DOHH2 (cell line): ENCODE measurements at regions not wholly inside any gene's neighbourhood (a gene's known extent, or its start where the extent isn't known, plus 50 kb on each side); places are given as distances from the start of the nearest gene placed in this dataset.

Source experiments
- H3F3A ChIP-seq: fragments of 200-600 bp; sonication (generic), shearing (Covaris generic); 2 replicates; pipeline ENCODE4 v1.6.0; 2016; ENCODE audit warnings: antibody characterized with exemption, mild to moderate bottlenecking; ENCODE audit not compliant: control insufficient read depth, insufficient read depth
- H3K27ac ChIP-seq: fragments of 200-600 bp; sonication (generic); 2 replicates; pipeline ENCODE4 v1.5.1; 2014; ENCODE audit warnings: low read depth, mild to moderate bottlenecking, low read length, moderate library complexity
- H3K27me3 ChIP-seq: fragments of 200-600 bp; sonication (generic); 2 replicates; pipeline ENCODE4 v1.6.1; 2014; ENCODE audit warnings: mild to moderate bottlenecking, low read length, mixed read lengths; ENCODE audit not compliant: control insufficient read depth
- H3K36me3 ChIP-seq: fragments of 200-600 bp; sonication (generic); 2 replicates; pipeline ENCODE4 v1.6.1; 2014; ENCODE audit warnings: mild to moderate bottlenecking, low read length, moderate library complexity, mixed read lengths; ENCODE audit not compliant: control insufficient read depth
- H3K4me1 ChIP-seq: fragments of 200-600 bp; sonication (generic); 2 replicates; pipeline ENCODE4 v1.6.1; 2014; ENCODE audit warnings: mild to moderate bottlenecking, low read length, mixed read lengths; ENCODE audit not compliant: control insufficient read depth
- H3K4me2 ChIP-seq: fragments of 200-600 bp; sonication (generic); 2 replicates; pipeline ENCODE4 v1.6.0; 2014; ENCODE audit warnings: mild to moderate bottlenecking, low read length, moderate library complexity
- H3K4me3 ChIP-seq: fragments of 200-600 bp; sonication (generic); 2 replicates; pipeline ENCODE4 v1.5.1; 2014; ENCODE audit warnings: mild to moderate bottlenecking, low read length, mixed read lengths
- H3K79me2 ChIP-seq: fragments of 200-600 bp; sonication (generic); 2 replicates; pipeline ENCODE4 v1.6.1; 2014; ENCODE audit warnings: mild to moderate bottlenecking, low read length, mixed read lengths; ENCODE audit not compliant: control insufficient read depth
- H3K9me2 ChIP-seq: fragments of 200-600 bp; sonication (generic); replicated peaks from 2 replicates; pipeline ENCODE4 v1.6.1; 2014; ENCODE audit warnings: mild to moderate bottlenecking, low read length, mixed read lengths; ENCODE audit not compliant: control insufficient read depth
- H3K9me3 ChIP-seq: fragments of 200-600 bp; sonication (generic); 2 replicates; pipeline ENCODE4 v1.6.1; 2014; ENCODE audit warnings: antibody characterized with exemption, low read length, mixed read lengths; ENCODE audit not compliant: control insufficient read depth, insufficient read depth
- H4K20me1 ChIP-seq: fragments of 200-600 bp; sonication (generic); 2 replicates; pipeline ENCODE4 v1.6.0; 2014; ENCODE audit warnings: low read depth, mild to moderate bottlenecking, antibody characterized with exemption, low read length, moderate library complexity; ENCODE audit not compliant: control insufficient read depth, insufficient read depth
- EZH2phosphoT487 ChIP-seq: fragments of 200-600 bp; sonication (generic); IDR thresholded peaks from 2 replicates; pipeline ENCODE4 v1.6.1; 2017; ENCODE audit warnings: borderline replicate concordance, mild to moderate bottlenecking, antibody characterized with exemption, low read length, moderate library complexity, mixed read lengths
- TF ChIP-seq, protein P1 (sequence below): fragments of 200-600 bp; sonication (generic); IDR thresholded peaks from one replicate; pipeline ENCODE4 v1.5.1; 2014; ENCODE audit warnings: antibody characterized with exemption, mild to moderate bottlenecking, low read depth, low read length; ENCODE audit not compliant: poor library complexity, severe bottlenecking

DNA sequence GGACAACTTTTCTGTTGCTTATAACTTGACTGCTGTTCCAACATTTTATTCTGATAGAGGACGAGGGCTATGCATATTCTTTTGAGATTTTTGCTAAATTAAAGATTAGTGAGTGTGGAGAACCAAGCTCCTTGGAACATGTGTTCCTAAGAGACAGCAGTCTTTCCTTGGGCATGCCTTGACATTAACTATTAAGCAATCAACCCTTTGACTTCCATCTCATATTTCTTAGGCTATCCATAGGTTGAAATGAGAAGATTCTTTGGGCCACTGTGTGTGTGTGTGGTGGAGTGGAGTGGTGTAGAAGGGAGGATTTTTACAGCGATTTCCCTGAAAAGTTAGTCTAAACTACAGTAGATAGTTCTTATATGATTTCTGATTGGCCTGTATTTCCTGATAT is 127.4 kb upstream of the POF1B start:
- Histone ChIP-seq H3K27me3 (no peaks in the 10 kb centered on the region), H4K20me1 (no peaks in the 10 kb centered on the region), H3K9me2 (no peaks in the 10 kb centered on the region), H3K79me2 (no peaks in the 10 kb centered on the region), H3K9me3 (no peaks in the 10 kb centered on the region), H3K4me3 (no peak overlapping the region), H3K4me2 (no peak overlapping the region), H3F3A (no peaks in the 10 kb centered on the region), H3K4me1 (no peaks in the 10 kb centered on the region), H3K36me3 (no peaks in the 10 kb centered on the region), H3K27ac (no peak overlapping the region)
- no peak for TF ChIP-seq EZH2phosphoT487
- TF ChIP-seq, protein P1, sequence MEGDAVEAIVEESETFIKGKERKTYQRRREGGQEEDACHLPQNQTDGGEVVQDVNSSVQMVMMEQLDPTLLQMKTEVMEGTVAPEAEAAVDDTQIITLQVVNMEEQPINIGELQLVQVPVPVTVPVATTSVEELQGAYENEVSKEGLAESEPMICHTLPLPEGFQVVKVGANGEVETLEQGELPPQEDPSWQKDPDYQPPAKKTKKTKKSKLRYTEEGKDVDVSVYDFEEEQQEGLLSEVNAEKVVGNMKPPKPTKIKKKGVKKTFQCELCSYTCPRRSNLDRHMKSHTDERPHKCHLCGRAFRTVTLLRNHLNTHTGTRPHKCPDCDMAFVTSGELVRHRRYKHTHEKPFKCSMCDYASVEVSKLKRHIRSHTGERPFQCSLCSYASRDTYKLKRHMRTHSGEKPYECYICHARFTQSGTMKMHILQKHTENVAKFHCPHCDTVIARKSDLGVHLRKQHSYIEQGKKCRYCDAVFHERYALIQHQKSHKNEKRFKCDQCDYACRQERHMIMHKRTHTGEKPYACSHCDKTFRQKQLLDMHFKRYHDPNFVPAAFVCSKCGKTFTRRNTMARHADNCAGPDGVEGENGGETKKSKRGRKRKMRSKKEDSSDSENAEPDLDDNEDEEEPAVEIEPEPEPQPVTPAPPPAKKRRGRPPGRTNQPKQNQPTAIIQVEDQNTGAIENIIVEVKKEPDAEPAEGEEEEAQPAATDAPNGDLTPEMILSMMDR, result no peak

DNA sequence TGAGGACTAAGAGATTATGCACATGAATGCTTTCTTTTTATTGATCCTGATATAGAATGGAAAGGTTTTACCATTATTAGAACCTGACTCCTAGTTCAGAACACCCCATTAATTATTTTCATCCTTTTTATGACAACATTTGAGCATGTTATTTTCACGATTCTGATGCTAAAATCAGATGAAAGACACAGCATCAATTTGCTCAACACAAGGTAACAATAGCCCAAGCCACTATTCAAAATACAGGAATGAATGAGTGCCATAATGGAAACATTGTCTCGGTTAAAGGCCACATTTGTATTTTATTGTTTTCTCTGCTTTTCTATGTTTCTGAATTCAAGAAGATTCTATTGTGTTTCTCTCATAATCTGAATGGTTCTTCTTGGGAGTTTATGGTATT is 126.3 kb upstream of the POF1B start:
- Histone ChIP-seq H3K27me3 (no peaks in the 10 kb centered on the region), H3K4me1 (no peaks in the 10 kb centered on the region), H3K36me3 (no peaks in the 10 kb centered on the region), H3K9me2 (no peaks in the 10 kb centered on the region), H3F3A (no peaks in the 10 kb centered on the region), H3K9me3 (no peaks in the 10 kb centered on the region), H3K79me2 (no peaks in the 10 kb centered on the region), H3K27ac (no peak overlapping the region), H4K20me1 (no peaks in the 10 kb centered on the region), H3K4me3 (no peak overlapping the region), H3K4me2 (no peak overlapping the region)
- TF ChIP-seq, protein P1, result no peak
- no peak for TF ChIP-seq EZH2phosphoT487

DNA sequence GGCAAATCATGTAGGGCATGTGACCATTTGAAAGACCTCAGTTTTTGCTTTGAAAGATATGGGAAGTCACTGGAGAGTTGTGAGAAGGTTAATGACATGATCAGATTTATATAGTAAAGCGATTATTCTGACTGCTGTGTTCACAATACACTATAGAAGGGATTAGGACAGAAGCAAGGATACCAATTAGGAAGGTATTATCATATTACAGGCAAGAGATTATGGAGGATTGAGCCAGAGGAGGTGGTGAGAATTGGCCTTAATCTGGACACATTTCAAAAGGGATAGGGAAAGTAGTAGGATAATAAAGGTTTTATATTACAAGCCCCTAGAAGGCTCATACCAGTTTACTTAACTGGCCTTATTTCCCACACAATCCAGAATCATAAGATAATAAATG is 124.9 kb upstream of the POF1B start:
- no peaks in the 10 kb centered on the region for H3K4me1 ChIP-seq

More for the DNA sequence above, 124.9 kb upstream of the POF1B start:
- Histone ChIP-seq H3K36me3 (no peaks in the 10 kb centered on the region), H3K9me3 (no peaks in the 10 kb centered on the region), H3K79me2 (no peaks in the 10 kb centered on the region), H3K27ac (no peak overlapping the region), H3F3A (no peaks in the 10 kb centered on the region), H3K27me3 (no peaks in the 10 kb centered on the region), H3K9me2 (no peaks in the 10 kb centered on the region), H4K20me1 (no peaks in the 10 kb centered on the region), H3K4me2 (no peak overlapping the region), H3K4me3 (no peak overlapping the region)
- TF ChIP-seq EZH2phosphoT487, result no peak
- TF ChIP-seq, protein P1, result no peak
